Inferior parietal cortex (tissue), 1 donor: ENCODE measurements at regions not wholly inside any gene's neighbourhood (a gene's known extent, or its start where the extent isn't known, plus 50 kb on each side); places are given as distances from the start of the nearest gene placed in this dataset.
"Not testable (repeated sequence)": the region's sequence is repeated elsewhere in the genome, so short reads cannot be mapped to it uniquely, and the experiment has no call there.

Source experiments
- DNase-seq: peaks from one replicate; pipeline ENCODE4 v3.0.0-alpha.2; 2016; ENCODE audit errors: extremely low spot score

DNA sequence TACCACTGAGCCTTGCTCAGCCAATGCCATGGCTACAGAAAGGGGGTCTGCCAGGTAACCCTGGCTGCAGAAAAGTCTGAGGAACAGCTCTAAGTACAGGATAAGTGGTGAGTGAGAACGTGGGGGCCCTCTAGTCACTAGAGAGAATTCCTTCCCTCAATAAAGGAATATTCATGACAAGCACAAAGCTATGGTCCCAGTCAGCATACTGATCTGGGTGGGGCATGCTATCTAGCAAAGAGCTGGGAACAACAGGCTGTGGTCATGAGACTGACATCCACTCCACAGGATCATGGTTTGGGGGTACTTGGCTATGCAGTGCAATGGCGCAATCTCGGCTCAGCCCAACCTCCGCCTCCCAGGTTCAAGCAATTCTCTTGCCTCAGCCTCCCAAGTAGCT, 140.4 kb downstream of the MTHFS start:
- DNase-seq: no peak

DNA sequence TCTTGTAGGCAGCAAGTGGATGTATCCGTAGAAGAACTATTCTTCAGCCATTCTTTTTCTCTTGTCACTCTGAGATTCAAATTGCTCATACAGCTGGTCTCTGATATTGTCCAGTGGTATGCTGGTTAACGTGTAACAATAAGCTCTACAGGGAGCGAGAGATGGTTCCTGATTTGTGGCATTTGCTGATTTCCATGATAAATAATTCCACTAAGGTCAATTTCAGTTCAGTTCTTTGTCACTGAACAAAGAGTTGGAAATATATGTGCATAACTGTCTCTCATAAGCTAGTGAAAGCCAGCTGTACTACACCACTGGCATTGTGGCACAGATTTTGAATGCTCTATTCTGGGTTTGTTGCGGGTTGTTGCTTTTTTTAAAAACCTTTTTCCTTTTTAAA, 131.7 kb downstream of the MTHFS start:
- no peak for DNase-seq

DNA sequence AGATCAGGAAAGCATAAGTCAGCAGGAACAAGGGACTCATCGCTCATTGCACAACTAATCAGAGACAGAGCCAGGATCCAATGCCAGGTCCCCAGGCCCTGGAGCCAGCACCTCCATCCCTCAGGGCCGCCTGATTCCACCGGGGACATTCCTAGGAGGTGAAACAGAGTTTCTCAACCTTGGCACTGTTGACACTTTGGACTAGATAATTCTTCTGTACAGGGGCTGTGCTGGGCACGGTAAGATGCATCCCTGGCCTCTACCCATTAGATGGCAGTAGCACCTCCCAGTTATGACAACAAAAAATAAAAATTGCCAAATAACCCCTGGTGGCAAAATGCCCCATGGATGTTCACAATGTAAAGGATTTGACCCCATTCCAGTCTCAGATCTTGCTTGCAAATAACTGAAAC, 127.7 kb downstream of the MTHFS start:
- no peak for DNase-seq

DNA sequence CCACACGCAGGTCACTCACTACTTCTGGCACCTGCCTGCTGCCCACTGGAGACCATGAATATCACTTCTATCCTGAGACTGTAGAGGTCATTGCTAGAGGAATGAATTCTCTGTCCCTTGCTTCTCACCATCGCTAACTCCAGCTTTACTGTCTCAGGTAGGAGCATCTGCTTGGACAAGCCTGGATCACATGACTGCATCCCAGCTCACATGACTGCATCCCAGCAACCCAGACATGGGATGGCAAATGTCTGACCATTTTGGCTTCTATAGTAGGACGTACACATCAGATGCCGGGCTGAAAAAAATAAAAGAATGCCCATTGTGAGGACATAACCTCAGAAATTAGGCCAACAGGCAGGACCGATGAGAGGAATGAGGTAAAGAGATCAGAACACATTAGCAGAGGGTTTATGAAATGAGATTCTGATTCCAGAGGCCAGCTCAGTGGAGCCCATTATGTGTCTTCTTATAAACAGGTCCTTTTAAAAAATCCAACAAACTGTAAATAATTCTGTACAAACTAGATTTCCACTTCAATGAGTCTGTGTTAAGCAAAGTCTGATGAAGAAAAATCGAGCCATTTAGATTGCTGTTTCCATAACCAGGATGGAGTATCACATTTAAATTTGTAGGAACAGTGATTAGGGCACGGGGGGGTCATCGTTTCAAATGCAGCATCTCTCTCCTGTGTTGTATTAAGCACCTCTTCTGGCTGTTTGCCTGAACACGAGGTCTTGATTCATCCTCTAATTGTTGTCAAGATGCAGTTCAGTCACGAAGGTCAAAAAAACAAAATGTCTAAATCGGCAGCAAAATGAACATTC, 126.7 kb downstream of the MTHFS start:
- DNase-seq: no peak

DNA sequence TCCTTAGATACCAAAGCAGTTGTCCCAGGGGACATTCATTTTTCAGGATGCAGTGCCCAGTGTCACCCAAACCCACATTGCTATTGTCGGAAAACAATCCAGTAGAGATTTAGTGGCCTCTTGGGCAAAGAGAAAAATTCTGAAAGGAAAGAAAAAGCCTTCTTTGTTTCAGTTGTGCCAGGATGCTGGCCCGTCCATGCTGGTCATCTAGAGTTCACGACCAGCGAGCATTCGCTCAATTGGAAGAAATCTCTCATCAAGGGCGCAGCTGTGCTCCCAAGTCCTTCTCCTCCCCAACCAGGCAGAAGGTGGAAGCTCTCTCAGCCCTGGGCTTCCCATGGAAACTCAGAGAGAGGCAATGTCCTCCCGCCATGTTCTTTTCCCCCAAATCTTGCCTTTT, 123.7 kb downstream of the MTHFS start:
- DNase-seq: no peak

DNA sequence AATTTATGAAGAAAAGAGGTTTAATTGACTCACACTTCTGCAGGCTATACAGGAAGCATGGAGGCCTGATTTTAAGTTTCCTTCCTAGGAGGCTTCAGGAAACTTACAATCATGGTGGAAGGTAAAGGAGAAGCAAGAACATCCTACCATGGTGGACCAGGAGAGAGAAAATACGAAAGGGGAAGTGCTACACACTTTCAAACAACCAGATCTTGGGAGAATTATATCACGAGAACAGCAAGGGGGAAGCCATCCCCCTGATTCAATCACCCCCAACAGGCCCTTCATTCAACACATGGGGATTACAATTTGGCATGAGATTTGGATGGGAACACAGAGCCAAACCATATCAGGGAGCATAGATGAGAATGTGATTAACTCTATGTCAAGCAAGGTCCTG, 121.0 kb downstream of the MTHFS start:
- DNase-seq: no peak

DNA sequence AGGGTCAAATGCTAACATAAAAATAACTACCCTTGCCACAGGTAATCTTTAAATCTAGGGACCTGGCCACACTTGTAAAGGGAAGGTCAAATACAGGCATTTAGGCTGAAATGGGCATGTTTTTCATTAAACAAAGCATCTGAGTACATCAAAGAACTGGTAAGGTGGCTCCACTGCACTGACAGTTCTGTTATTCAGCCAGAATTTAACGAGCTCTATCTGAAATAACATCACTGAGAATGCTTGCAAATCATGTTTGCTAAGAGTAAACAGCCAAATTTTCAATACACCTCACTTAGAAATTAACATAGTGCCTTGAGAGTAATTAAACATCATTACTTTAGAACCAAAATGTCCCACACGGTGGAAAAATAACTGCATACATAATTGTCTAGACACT, 118.9 kb downstream of the MTHFS start:
- no peak for DNase-seq

DNA sequence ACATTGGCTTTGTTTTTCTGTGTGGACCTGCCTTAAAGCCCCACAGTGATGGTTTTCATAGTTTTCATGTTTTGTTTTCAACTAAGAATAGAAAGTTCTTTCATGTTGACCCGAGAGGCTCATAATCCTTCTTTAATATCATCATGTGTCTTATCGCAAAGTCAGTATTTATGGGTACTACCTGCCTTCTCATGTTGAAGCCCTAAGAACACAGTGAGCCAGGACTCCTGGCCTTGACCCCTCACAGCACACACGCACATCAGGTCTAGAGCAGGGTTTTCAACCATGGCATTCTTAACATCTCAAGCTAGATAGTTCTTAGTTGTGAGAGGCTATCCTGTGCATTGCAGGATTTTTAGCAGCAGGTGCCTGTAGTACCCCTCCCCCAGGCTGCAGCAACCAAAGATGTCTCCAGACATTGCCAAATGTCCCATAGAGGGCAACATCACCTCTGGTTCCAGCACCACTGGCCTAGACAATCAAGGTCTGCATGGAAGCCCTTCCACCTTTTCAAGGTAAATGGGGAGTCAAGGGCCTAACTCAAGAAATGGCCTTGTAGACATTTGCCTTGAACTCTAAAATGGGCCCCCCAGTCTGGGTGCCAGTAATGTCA, 118.3 kb downstream of the MTHFS start:
- no peak for DNase-seq

DNA sequence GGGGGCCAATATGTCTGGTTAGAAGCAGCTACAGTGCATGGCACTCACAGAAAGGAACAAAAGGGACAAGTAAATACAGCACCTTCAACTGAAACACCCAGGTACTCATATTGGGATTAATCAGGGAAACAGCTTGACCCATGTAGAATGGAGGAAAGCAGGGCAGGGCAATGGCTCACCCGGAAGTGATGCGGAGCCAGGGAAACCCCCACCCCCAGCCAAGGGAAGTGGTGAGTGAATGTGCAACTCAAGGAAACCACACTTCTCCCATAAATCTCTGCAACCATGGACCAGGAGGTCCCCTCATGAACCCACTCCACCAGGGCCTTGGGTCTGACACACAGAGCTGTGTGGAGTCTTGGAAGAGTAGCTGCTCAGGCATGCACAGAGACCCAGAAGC, 117.1 kb downstream of the MTHFS start:
- no peak for DNase-seq

DNA sequence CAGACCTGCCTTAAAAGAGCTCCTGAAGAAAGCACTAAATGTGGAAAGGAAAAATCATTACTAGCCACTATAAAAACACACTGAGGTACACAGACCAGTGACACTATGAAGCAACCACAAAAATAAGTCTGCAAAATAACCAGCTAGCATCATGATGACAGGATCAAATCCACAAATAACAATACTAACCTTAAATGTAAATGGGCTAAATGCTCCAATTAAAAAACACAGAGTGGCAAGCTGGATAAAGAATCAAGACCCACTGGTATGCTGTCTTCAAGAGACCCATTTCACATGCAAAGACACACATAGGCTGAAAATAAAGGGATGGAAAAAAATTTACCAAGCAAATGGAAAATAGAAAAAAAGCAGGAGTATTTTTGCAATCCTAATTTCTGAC, 114.5 kb downstream of the MTHFS start:
- DNase-seq: not testable (repeated sequence)
